HK-2 (cell line): ENCODE measurements at regions not wholly inside any gene's neighbourhood (a gene's known extent, or its start where the extent isn't known, plus 50 kb on each side); places are given as distances from the start of the nearest gene placed in this dataset.
"Not testable (repeated sequence)": the region's sequence is repeated elsewhere in the genome, so short reads cannot be mapped to it uniquely, and the experiment has no call there.

Experiments
- DNase-seq: peaks from one replicate; pipeline ENCODE4 v3.0.0-alpha.2; 2018; ENCODE audit not compliant: unreplicated experiment

DNA sequence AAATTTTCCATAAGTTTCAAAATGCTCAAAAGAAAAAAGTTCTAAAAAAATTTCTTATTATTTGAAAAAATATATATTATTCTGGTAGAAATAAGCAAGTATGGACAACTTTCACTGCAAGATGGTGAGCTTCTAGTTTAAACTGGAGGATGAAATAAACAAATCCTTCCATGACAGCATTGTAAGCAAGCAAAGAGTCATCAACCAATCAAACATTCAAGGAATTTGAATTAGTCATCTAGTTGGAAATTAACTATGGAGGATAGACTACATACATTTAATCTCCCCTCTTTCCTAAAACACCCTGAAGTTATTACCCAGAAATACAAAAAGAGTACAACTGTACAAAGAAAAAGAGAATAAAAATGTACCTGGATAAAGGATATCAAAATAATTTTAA lies 51.0 kb upstream of the IRX5 start:
- no peak for DNase-seq

DNA sequence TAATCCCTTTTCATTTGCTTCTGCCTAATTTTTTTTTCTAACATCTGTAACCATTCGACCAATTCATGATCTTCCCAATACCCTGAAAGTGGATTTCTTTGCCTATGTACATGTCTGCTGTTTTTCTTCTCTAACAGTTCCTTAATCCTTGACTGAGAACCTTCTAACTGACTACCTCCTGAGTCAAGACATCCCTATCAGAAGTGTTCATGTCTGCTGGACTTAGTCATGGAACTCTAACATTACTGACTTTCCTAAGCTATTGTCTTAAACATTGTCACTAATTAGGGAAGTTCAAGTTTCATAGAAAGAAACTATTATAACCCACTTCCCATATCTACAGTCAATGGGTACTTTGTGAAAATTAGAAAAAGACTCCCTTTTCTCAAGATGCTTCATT lies 52.4 kb upstream of the IRX5 start:
- no peak for DNase-seq

DNA sequence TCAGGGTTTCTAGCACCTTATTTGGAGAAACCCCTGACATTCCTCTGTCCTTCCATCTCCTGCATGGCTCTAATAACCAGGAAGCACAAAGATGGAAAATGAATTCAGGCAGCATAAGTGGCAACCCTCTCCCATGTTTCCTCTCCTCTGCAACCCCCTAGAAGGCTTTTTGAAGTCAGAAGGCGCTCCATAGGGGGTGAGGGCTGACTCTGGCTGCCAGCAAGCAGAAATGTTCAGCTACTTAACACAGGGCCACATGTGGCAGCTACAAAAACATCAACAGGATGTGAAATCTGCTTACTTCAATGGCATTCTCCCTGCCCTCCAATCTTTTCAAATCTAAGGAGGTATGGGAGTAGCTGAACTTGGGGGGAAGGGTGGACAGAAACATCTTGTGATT lies 55.2 kb upstream of the IRX5 start:
- DNase-seq, result no peak

DNA sequence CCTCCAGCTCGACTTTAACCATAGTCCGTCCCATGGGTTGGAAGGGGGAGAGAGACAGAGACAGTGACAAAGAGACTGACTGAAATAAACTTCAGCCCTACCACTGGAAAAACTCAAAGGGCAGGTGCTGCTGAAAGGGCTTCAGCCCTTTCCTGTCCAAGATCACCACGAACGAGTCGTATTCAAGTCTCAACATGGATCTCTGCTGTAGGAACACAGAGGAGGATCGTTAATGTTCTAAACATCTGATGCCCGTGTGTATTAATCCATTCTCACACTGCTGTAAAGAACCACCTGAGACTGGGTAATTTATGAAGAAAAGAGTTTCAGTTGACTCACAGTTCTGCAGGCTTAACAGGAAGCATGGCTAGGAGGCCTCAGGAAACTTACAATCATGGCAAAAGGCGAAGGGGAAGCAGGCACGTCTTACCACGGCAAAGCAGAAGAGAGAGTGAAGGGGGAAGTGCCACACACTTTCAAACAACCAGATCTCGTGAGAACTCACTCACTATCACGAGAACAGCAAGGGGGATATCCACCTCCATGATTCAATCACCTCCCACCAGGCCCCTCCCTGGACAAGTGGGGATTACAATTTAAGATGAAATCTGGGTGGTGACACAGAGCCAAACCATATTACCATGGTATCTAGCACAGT lies 56.8 kb upstream of the IRX5 start:
- DNase-seq, result not testable (repeated sequence)

DNA sequence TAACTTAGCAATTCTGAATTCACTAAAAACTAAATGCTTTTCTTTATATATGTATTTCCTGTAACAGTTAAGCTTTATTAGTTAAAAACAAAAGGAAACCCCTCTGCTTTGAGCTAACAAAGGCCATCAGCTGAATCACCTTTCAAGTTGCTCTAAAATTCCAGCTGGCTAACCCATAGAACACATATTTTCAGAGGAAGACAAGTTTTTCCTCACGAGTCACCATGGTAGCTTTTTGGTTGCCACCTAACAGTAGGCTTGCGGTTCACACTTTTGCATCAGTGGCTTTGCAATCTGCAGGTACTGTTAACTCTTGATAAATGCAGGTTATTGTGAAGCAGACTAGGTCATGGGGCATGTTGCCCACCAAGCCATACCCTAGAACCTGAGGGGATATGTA lies 57.6 kb upstream of the IRX5 start:
- DNase-seq, result peak; percentile 6

DNA sequence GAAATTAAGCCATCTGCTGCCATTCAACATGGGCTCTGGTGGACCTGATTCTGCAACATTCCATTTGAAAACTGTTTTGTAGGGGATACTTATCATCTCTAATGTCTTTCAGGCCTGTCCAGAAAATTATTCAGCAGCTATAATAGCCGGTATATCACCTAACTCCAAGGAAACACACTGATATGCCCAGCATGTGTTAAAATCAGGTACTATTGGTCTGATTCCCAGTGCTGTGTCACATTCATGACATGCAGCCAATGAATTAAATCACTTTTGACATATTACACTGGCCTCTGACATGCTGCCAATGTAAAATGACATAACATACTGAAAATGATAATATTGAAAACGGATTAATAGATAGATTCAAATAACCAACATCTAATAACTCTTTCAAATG lies 60.5 kb upstream of the IRX5 start:
- no peak for DNase-seq

DNA sequence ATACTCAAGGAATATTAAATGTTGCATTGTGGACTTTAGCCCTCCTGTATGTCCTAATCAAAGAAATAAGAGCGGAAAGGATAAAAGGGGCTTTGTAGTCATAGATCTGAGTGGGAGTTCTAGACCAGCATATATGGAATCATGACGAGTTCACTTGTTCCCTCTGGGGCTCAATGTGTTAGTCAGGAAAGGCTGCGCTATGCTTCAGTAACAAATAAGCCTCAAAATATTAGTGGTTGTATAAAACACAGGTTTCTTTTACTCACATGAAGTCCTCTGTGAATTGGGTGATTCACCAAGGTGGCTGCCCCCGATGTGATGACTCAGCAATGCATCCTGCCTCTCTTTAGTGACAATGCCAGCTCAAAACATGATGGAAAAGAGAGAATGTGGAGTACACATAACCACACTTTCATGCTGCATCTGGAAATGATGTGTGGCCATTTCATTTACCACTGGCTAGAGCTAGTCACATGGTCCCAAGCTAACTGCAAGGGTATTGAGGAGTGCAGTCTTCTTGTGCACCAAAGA lies 63.3 kb upstream of the IRX5 start:
- DNase-seq, result no peak

DNA sequence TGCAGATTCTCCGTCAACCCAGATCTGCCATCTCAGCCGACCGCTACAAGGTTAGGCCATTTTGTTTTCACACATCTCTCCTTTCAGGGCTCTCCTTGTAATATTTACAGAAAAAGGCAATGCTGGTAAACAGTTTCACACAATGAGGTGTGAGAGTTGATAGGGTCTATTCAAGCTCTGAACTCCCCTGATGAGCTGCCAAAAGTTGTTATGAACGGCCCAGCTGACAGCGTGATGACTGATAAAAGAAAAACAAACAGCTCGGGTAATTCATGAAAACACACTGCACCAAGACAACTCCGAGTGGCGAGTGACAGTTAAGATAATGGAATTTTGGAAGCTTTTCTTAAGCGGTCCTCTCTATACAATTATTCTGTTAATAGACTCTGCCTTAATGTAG lies 68.1 kb upstream of the IRX5 start:
- no peak for DNase-seq

DNA sequence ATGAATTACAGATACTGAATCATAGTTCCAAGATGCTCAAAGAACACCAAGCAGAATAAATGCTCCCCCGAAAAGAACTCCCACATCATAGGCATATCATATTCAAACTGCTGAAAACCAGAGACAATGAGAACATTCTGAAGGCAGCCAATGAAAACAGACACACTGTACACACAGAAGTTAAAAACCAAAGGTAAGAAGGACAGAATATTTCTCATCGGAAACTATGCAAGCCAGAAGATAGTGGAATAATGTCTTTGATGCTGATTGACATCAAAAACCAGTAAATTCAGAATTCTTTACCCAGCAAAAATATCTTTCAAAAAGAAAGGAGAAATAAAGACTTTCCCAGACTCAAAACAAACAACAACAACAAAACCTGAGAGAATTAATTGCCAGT lies 73.8 kb upstream of the IRX5 start:
- DNase-seq, result no peak

DNA sequence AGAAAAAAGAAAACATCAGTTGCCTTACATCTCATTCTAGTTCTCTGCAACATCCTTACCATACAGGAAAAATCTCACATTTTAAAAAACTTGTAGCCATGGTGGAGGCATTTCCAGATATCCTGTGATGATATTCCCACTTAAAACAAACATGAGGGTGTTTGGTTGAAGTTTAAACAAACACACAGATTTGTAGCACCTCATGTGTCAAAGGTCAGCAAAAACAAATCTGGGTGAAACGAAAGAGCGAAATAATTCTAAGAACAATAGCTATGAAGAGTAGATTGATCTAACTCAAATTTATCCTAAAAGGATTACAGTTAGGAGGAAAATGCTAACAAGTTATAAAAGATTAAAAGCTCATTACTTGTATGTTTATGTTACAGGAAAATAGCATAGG lies 83.1 kb upstream of the IRX5 start:
- DNase-seq, result no peak

DNA sequence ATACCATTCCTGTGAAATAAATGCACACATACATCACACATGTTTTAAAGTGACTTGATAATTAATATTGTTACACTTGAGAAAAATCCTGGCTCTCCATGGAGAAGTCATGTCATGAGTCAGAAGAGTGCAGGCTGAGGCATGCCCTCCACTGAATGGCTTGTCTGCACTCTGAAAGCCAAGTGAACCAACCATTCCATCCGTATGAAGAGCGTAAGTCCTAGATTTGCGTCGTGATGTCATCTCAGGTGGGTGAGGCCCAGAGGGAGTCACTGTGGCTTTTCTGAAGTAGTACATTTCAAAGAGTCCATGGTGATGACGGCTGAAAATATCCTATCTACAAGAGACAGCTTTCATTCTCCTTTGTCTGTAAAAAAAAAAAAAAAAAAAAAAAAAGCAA lies 83.5 kb upstream of the IRX5 start:
- DNase-seq, result no peak

DNA sequence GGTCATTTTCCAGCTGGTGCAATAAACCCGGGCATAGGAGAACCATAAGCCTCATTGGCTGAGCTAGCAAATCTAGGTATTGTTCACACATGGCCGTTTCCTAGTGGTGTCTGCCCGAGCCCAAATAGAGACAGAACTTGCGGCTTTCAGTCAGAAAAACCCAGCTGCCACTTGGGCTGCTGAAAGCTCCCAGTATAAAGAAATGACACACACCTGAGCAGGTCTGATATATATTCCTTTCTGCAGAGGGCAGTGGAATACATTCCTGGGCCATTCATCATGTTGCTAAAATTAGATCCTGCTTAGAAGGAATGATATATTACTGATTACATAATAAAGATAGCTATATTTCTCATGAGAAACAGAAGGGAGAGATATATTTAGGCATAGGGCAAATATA lies 83.9 kb upstream of the IRX5 start:
- no peak for DNase-seq

DNA sequence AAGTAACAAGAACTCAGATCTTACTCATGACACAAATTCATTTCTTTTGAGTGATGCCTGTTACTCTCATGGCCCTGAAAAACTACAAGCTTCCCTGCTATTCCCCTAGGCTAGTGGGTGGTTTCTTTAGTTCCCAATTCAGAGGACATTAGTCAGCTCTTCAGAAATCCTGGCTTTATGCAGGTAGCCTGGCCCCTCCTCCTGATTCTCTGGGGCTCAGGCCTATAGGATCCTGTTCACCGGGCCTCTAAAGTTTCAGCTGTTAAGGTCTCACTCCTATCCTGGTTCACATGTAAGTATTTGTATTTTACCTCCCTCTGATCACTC lies 87.3 kb upstream of the IRX5 start:
- no peak for DNase-seq

DNA sequence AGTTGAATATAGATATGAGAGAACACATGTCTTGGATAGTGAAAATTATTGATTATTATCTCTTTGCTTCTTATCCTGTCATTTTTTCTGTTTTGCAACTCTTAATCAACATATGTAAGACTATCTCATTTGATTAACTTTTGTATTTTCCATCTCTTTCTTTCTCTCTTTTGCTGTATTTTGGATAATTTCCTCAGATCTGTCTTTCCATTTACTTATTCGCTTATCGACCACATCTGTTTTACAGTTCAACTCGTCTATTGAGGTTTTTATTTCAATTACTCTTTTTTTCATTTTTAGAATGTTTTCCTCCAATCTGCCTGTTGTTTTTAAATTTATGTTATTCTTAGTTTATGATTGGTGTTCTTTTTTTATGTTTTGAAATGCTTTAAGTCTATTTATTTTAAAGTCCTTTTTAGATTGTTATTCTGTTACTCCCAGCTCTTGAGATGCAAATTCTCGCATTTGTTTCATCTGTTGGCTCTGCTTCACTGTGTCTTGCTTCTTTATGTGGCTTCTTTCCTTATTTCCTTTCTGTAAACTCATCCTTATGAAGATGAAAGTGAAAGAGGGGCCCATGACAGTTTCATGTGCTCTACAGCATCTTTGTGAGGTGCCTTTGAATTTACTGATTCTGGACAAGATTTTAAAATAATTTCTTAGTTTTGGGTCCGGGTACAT lies 87.8 kb upstream of the IRX5 start:
- DNase-seq, result no peak

DNA sequence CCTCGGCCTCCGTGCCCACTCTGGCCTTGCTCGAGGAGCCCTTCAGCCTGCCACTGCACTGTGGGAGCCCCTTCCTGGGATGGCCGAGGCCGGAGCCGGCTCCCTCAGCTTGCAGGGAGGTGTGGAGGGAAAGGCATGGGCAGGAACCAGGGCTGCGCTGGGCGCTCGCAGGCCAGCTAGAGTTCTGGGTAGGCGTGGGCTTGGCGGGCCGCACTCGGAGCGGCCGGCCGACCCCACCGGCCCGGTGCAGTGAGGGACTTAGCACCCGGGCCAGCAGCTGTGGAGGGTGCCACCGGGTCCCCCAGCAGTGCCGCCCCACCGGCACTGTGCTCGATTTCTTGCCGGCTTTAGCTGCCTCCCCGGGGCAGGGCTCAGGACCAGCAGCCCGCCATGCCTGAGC lies 101.0 kb upstream of the IRX5 start:
- DNase-seq, result no peak

DNA sequence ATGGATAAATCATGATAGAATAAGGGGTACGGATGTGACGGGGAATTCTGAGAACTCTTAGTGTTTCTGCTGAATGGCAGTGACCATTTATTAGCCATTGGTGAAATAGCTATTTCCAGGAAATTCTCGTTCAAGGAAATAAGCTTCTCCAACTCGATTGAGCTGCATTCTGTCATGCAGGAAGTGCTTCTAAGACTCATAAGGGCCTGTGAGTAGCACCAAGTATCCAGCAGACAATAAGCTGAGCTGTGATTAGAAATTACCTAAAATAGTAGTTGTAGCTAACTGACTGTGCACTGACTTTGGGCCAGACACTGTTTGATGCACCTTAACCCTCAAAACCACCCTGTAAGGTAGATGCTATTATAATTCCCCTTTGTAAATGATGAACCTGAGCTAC lies 107.8 kb upstream of the IRX5 start:
- no peak for DNase-seq

DNA sequence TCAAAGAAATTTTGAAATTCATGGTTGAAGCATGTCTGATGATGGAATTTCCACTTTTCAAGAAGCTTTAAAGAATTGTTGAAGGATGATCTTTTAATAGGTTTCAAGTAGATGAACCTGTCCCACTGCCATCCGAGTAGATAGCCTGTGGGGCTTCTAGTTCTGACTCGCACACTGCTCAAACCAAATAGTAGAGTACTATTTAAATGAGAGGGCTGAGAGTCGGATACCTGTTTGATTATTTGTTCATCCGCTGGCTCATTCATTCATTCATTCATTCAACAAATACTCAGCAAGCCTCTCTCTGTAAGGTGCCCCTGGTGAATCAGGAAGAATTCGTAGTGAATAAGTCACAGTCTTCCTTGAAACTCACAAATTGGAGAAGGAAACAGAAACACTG lies 108.2 kb upstream of the IRX5 start:
- no peak for DNase-seq

DNA sequence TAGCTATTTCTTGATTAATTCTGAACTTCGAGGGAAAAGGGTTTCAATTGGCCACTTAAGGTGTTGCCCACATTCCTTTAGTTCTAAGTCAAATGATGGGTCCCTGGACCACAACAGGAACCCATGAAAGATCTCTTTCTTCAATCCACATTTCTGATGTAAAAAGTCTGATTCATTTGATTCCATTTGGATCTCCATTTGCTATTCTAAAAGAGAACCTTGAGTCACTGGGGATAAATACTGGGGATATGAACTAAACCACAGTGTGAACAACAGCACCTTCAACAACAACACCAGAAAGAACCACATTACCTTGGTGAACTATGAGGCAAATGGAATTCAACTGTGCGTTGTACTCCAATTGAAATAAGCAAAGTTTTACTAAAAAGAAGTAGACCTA lies 108.9 kb upstream of the IRX5 start:
- DNase-seq, result no peak

DNA sequence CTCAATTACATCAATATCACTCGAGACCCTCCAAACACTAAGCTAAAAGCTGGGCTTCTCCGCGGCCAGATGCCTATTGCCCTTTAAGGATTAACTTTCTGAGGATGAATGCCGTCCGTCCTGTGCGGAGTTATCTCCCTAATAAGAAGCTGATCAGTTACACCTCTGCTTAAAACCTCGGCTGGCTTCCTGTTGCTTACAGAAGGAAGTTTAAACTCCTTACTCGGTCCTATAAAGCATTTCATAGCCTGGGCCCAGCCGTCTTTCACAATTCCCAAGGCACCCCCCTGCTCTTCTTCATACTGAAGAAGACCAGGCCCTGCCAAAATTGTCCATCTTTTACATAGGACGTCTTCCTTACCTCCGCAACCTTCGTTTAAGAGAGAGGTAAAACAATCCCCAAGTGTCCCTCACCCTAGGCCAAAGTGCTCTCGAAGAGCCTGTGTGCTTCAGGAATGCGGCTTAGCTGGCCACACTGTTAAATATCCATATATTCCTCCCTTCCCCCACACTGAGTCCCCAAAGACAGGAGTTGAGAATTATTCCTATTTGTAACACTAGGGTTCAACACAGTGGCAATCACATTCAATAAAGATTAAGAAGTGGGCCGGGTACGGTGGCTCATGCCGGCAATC lies 112.6 kb upstream of the IRX5 start:
- DNase-seq, result no peak

DNA sequence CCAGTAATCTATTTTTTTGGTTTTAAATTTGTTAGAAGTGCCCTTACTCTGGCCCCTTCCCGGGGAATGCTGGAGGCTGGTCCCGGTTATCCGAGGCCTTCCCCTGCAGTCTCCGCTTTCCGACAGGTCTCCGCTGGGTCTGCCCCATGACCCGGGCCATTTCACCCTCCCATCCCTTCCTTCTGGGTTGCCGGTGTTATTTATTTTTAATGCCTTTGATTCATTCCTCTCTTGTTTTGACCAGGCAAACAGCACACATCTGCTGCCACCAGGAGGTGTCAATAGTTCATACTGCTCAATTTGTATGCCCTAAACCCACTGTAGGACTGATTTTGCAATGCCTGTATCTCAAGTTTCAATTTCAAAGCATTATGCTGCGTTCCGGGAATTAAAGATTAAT lies 113.2 kb upstream of the IRX5 start:
- no peak for DNase-seq

DNA sequence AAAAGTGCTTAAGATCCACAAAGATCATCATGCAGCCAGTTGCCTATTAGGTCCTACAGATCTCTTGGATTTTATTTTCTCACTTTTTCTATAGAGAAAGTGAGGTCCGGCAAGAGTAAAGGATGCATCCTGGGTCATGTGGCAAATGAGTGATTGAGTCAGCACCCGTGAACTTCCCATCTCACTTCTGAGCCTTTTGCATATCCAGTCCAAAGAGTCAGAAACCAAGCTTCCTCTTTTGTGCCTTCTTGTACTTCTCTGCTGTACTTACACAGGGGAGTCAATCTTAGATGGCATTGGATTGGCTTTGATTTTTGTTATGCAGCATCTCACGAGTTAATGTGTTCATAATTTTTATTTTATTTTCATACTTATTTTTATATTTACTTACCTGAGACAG lies 114.2 kb upstream of the IRX5 start:
- DNase-seq, result no peak

DNA sequence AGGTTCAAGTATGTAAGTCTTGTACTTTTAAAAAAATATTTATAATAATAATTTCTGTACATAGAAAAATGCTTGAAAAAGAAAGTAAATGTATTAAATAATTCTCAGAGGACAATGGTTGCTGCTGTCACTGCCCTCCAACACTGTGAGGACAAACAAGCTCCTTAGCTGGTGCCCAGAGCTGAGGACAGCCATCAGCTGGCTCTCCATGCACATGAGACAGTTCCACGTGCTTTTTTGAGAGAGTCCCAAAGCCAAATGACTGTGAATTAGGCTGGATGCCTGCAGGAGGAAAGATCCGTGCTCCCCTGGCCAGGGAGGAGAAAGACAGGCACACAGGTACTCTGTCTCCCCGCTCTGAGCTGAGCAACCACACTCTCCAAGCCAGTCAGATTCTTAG lies 115.5 kb upstream of the IRX5 start:
- no peak for DNase-seq

DNA sequence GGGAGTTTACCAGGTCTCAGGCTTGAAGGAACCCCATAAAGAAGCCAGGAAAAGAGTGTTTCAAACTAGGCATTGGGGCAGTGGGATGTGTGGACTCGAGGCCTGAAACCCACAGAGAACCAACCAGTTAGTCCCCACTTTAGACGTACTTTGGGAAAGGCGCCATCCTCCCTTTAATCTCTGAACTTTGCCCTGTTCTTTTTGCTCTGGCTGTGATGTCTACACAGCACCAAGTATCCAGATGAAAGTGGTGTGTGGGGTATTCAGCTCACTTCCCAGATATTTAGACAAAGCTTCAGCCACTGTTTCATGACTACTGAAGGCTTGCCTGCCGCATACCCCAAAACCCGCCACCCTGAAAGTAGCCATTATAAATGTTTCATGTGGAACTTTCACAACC lies 116.9 kb upstream of the IRX5 start:
- DNase-seq, result no peak

DNA sequence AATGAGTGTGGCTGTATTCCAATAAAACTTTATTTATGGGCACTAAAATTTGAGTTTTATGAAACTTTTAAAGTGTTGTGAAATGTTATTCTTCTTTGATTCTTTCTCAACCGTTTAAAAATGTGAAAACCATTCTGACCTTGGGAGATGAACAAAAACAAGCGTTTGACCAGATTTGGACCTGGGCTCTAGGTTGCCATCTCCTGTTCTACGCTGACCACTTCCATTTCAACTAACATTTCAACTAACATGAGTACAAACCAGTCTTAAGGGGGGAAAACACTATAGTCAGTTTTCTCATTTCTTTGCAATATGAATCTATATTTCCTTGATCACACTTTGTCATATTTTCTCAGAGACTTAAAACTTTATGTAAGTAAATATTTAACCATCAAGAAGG lies 118.4 kb upstream of the IRX5 start:
- DNase-seq, result no peak
